Large intestine (tissue), 3 donors: ENCODE measurements at regions not wholly inside any gene's neighbourhood (a gene's known extent, or its start where the extent isn't known, plus 50 kb on each side); places are given as distances from the start of the nearest gene placed in this dataset.

ENCODE experiments used
- DNase-seq, 2 donors: peaks; one replicate each; pipeline versions ENCODE4 v3.0.0 to v3.0.0-alpha.2; 2013
- H3K27ac ChIP-seq: one replicate; pipeline ENCODE4 v1.5.1; 2013; ENCODE audit warnings: low read length
- H3K27me3 ChIP-seq: 2 replicates; pipeline ENCODE4 v1.6.1; 2013; ENCODE audit warnings: low read length; ENCODE audit not compliant: control insufficient read depth, insufficient read depth
- H3K36me3 ChIP-seq: 2 replicates; pipeline ENCODE4 v1.6.1; 2013; ENCODE audit warnings: low read length; ENCODE audit not compliant: control insufficient read depth, insufficient read depth
- H3K4me1 ChIP-seq: one replicate; pipeline ENCODE4 v1.6.1; 2013; ENCODE audit warnings: low read length; ENCODE audit not compliant: control insufficient read depth, insufficient read depth
- H3K4me3 ChIP-seq: one replicate; pipeline ENCODE4 v1.5.1; 2013; ENCODE audit warnings: low read length
- H3K9me3 ChIP-seq: one replicate; pipeline ENCODE4 v1.6.1; 2013; ENCODE audit warnings: mild to moderate bottlenecking, low read depth, low read length, moderate library complexity; ENCODE audit not compliant: control insufficient read depth
- WGBS: methylation state at CpG from one replicate; pipeline ENCODE4 v1.1.5; 2013; ENCODE audit warnings: low lambda C conversion rate; ENCODE audit not compliant: insufficient coverage; 5-methylcytosine and 5-hydroxymethylcytosine counted together

DNA sequence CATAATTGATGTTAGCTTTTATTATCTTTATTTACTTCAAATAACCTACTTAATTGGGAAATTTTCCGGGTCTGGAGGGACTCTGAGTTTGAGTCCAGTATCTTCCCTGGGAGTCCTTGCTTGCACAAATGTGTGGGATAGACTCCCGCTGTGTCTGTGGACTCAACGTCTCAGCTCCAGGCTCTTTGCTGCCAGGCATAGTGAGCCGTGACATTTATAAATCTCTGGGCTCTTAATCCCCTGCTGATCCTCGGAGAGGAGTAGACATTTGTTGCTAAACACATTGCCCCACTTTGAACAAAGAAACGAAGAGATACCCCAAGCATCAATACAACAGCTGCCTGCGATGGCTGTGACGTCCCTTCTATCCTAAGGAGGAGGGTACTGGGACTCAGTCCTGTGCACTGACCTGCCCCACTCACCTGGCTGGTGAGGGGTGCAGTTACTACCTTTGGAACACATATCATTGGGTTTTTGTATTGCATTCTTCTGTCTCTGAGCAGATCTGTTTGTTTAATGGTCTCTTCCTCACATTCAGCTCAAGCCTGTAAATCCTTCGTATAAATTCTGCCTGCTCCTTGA lies 316.9 kb downstream of the HAPSTR1 start:
- H3K36me3 ChIP-seq = no peaks in the 10 kb centered on the region
- WGBS = 14% methylated on average over 1 of the region's 9 CpGs
- no peak for DNase-seq

DNA sequence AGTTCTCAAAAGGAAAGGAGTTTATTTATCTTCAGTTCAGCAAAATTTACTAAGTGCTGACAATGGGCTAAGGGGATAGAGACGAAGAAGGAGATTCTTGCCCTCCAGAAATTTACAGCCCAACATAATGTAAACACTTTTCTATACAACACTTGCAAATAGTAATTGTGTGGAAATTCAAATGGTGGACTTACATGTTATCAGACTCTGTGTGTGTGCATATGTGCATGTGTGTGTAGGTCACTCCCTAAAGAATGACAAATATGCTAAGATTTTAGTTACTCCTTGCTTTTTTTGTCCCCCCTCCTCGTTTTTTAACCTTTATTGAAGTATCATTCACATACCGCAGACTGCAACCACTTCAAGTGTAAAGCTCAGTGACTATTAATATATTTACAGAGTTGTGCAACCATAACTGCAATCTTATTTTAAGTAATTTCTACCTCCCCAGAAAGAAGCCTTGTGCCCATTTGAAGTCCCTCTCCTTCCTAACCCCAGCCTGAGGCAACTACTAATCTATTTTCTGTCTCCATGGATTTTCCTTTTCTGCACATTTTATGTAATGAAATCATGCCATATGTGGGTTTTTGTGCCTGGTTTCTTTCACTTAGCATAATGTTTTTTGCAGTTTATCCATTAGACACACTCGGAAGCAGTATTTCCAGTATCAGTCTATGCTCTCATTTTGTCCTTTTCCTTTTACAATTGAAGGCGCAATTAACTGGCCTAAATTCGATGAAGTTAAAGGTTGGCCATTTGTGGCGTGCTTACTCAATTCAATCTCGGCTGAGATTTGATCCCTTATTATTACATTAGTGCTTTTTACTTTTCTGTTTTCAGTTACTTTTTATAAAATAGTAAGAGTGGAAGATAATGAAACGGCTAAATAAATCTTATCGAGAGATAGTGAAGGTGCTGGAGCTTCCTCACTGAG lies 318.4 kb downstream of the HAPSTR1 start:
- H3K27me3 ChIP-seq = peaks cover 4% of the 10 kb centered on the region
- no peaks in the 10 kb centered on the region for H3K4me1 ChIP-seq

More for the DNA sequence above, 316.9 kb downstream of the HAPSTR1 start:
- H3K4me3 ChIP-seq = no peak overlapping the region
- no peaks in the 10 kb centered on the region for H3K4me1 ChIP-seq
- no peaks in the 10 kb centered on the region for H3K9me3 ChIP-seq
- H3K27ac ChIP-seq = no peak overlapping the region
- peaks cover 4% of the 10 kb centered on the region for H3K27me3 ChIP-seq

DNA sequence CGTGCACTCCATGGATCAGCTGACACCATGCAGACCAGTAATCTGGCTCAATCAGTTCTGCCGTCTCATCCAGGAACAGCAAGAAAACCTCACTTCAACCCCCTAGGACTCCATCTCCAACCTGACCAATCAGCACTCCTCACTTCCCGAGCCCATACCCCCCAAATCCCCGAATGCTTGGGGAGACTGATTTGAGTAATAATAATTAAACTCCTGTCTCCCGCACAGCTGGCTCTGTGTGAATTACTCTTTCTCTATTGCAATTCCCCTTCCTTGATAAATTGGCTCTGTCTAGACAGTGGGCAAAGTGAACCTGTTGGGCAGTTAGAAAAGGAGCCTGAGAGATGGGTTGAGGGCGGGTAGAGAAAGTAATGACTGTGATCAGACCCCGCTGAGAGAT lies 320.0 kb downstream of the HAPSTR1 start:
- DNase-seq = no peak
- peaks cover 4% of the 10 kb centered on the region for H3K27me3 ChIP-seq
- H3K4me1 ChIP-seq = no peaks in the 10 kb centered on the region
- H3K27ac ChIP-seq = no peak overlapping the region
- 85% methylated on average over 2 of the region's 7 CpGs for WGBS
- no peaks in the 10 kb centered on the region for H3K9me3 ChIP-seq
- H3K36me3 ChIP-seq = no peaks in the 10 kb centered on the region
- H3K4me3 ChIP-seq = no peak overlapping the region

More for the DNA sequence above, 318.4 kb downstream of the HAPSTR1 start:
- no peak for DNase-seq
- Histone ChIP-seq H3K27ac (no peak overlapping the region), H3K4me3 (no peak overlapping the region), H3K9me3 (no peaks in the 10 kb centered on the region), H3K36me3 (no peaks in the 10 kb centered on the region)
- WGBS = 80% methylated on average over 3 of the region's 10 CpGs

DNA sequence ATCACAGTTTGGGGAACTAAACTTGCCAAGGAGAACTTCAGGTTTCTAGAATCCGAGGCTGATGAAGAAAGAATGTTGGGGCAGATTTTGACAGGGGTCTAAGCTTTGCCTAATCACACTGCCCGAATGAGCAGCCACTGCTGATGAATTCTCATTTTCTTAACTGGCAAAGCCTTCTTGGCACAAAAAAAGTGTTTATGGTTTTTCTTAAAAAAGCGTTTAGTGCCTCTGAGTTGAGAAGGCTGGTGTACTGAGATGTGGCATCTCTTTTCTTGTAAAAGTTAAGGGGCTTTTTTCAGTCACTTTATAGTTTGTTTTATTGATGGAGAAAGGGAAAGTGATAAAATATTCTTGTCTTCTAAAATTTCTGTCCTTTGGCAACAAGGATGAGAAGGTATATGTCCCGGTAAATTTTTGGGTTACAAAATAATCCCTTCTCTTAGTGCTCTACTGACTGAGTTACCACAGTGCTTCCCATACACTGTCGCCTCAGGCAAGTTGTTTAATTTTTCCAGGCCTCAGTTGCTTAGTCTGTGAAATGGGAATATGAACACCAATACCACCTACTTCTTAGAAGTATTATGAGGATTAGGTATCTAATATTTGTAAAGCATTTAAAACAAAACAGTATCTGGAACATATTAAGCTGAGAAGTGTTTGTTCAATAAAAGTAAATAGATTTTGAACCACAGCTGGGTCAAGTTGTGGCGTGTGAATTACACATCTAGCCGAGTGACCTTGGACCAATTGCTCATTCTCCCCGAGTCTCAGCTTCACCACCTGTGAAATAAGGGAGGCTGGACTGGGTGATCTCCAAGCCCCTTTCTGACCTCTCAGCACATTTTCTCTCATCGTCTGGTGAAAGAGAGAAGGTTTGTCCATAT lies 320.8 kb downstream of the HAPSTR1 start:
- no peaks in the 10 kb centered on the region for H3K9me3 ChIP-seq
- 29% methylated on average over 1 of the region's 9 CpGs for WGBS
- no peak overlapping the region for H3K4me3 ChIP-seq
- H3K36me3 ChIP-seq = no peaks in the 10 kb centered on the region
- no peak overlapping the region for H3K27ac ChIP-seq
- no peak for DNase-seq
- peaks cover 4% of the 10 kb centered on the region for H3K27me3 ChIP-seq
- no peaks in the 10 kb centered on the region for H3K4me1 ChIP-seq

DNA sequence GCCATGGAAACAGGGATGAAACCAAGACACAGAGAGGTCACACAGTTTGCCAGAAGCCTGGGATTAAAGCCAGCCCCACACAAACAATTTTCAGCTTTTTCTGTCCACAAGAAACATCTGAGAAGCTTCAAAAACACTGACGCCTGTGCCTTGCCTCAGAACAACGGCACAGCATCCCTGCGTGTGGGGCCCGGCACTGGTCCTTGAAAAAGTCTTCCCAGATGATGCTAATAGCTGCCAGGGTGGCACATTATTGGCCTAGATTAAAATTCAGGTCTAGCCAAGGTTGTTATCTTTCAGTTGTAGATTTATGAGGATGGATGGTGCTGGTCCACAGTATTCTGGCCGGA lies 321.4 kb downstream of the HAPSTR1 start:
- Histone ChIP-seq H3K36me3 (no peaks in the 10 kb centered on the region), H3K27ac (no peak overlapping the region), H3K4me1 (no peaks in the 10 kb centered on the region), H3K9me3 (no peaks in the 10 kb centered on the region), H3K27me3 (peaks cover 4% of the 10 kb centered on the region), H3K4me3 (no peak overlapping the region)
- DNase-seq = no peak
- no CpG with 5 or more reads among the region's 5 CpGs for WGBS

DNA sequence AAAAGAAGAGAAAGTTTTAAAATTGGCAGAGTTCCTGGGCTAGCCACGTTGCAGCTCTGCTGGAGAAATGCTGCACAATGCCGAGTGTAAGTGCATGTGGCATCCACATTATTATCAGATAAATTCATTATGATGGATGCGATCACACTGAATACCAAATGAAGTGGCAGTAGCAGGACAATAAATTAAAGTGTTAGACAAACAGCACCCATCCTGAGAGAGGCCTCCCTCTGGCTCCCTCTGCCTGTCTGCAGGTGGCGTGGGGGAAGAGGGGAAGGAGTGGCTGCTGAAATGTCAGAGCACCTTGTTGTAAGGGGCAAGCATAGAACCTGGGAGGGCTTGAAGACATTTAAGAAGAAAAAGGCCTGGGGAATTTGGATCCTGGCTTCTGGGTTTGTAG lies 324.1 kb downstream of the HAPSTR1 start:
- no peaks in the 10 kb centered on the region for H3K4me1 ChIP-seq
- no peaks in the 10 kb centered on the region for H3K27me3 ChIP-seq
- no peaks in the 10 kb centered on the region for H3K36me3 ChIP-seq
- no peaks in the 10 kb centered on the region for H3K9me3 ChIP-seq
- DNase-seq = no peak
- no CpG with 5 or more reads among the region's 4 CpGs for WGBS
- H3K4me3 ChIP-seq = no peak overlapping the region
- no peak overlapping the region for H3K27ac ChIP-seq

DNA sequence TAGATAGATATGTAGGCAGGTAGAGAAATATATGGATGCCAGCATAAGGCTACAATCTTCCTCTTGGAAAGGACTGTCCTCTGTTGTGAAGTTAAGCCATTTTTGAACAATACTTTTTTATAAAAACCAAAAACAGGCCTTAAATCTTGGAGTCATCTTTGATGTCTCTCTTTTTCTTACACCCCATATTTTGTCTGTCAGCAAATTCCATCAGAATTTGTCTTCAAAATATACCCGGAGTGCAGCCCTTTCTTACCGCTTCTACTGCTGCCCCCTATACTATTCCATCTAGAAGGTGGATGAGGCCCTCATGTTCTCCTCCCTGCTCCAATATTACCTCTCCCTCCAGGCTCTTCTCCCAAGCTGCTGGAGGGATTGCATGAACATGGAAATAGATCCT lies 326.5 kb downstream of the HAPSTR1 start:
- no peak overlapping the region for H3K4me3 ChIP-seq
- no peaks in the 10 kb centered on the region for H3K4me1 ChIP-seq
- no peaks in the 10 kb centered on the region for H3K27me3 ChIP-seq
- H3K36me3 ChIP-seq = no peaks in the 10 kb centered on the region
- DNase-seq = no peak
- 100% methylated on average over 2 of the region's 2 CpGs for WGBS
- no peaks in the 10 kb centered on the region for H3K9me3 ChIP-seq
- no peak overlapping the region for H3K27ac ChIP-seq

DNA sequence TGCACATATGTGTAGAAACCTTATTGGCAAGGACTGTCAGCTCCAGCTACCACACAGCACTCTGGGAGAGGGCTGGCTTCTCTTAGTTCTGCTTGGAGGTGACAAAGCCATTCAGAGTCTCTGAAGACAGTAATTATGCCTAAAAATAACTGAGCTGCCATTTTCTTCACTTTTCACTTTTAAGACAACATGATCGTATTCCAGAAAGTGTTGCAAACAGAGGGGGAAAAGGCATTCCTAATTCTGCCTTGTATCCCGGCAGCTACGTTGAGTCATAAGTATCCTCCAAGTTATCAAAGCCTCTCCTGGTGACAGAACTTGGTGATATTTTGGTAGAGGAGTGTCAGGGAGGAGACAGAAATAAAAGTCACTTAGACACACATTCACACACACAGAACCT lies 327.7 kb downstream of the HAPSTR1 start:
- Histone ChIP-seq H3K27me3 (no peaks in the 10 kb centered on the region), H3K4me3 (no peak overlapping the region), H3K4me1 (no peaks in the 10 kb centered on the region), H3K36me3 (no peaks in the 10 kb centered on the region), H3K9me3 (no peaks in the 10 kb centered on the region), H3K27ac (no peak overlapping the region)
- WGBS = no CpG with 5 or more reads among the region's 3 CpGs
- DNase-seq = no peak

DNA sequence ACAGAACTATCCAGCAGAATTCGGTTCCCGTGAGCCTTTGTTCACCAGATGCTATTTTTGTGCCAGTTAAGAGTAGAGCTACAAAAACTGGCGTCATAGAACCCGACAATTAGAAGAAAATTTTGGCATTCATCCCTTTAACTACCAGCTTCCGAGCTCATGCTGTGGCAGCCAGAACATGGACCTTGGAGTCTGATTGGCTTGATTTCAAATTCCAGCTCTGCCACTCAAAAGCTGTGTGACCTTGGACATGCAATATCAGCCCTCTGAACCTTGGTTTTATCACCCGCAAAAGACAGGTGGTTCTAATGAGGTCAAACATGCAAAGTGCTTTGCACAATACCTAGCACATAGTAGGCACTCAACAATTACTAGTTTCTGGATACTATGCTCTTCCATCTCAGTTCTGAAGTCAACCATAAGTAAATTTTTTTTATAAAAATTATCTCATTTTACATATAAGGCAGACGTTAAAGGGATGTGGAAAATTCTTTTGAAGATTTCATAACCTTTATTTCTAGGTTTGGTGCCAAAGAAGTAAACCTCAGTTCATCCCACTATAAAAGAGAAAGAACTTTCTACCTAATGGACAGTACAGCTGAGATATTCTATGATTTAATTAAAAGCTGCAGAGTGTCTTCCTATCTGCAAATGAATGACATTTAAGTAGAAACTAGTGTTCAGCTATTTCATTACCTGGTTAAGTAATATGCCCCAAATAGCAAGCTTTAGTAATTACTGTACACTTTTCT lies 331.5 kb downstream of the HAPSTR1 start:
- H3K36me3 ChIP-seq = no peaks in the 10 kb centered on the region
- no peaks in the 10 kb centered on the region for H3K27me3 ChIP-seq
- DNase-seq = no peak
- 17% methylated on average over 2 of the region's 7 CpGs for WGBS
- H3K4me3 ChIP-seq = no peak overlapping the region
- H3K4me1 ChIP-seq = no peaks in the 10 kb centered on the region
- no peak overlapping the region for H3K27ac ChIP-seq
- no peaks in the 10 kb centered on the region for H3K9me3 ChIP-seq

DNA sequence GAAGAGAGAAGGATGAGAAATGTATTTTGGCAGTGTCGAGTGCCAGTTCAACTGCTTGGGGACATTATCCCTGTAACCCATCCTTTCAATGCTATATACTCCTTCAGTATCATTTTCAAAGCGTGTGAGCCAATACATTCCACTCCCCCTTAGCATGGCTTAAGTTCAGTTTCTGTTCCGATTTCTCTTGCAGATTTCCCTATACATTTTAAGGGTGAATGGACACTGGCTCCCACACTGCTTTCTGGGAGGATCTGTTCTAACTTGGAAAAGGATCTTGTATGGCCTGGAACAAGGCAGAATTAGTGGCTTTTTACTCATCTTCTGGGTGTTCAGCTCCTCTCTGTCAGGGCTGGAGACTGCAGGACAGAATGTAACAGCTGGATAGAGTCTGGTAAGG lies 333.8 kb downstream of the HAPSTR1 start:
- H3K4me1 ChIP-seq = no peaks in the 10 kb centered on the region
- H3K27ac ChIP-seq = no peak overlapping the region
- H3K36me3 ChIP-seq = no peaks in the 10 kb centered on the region
- H3K9me3 ChIP-seq = no peaks in the 10 kb centered on the region
- no CpG with 5 or more reads among the region's 3 CpGs for WGBS
- no peak overlapping the region for H3K4me3 ChIP-seq
- no peaks in the 10 kb centered on the region for H3K27me3 ChIP-seq
- peak in 1 of 2 donors; percentile 3 for DNase-seq
